HG03565 (cell line): ENCODE measurements at regions not wholly inside any gene's neighbourhood (a gene's known extent, or its start where the extent isn't known, plus 50 kb on each side); places are given as distances from the start of the nearest gene placed in this dataset.
"Not testable (repeated sequence)": the region's sequence is repeated elsewhere in the genome, so short reads cannot be mapped to it uniquely, and the experiment has no call there.

Experiments
- ATAC-seq: cut with Tn5 transposase; IDR thresholded peaks from one replicate; pipeline ENCODE4 v1.9.1; 2021; ENCODE audit warnings: mild to moderate bottlenecking, moderate library complexity; ENCODE audit not compliant: unreplicated experiment

DNA sequence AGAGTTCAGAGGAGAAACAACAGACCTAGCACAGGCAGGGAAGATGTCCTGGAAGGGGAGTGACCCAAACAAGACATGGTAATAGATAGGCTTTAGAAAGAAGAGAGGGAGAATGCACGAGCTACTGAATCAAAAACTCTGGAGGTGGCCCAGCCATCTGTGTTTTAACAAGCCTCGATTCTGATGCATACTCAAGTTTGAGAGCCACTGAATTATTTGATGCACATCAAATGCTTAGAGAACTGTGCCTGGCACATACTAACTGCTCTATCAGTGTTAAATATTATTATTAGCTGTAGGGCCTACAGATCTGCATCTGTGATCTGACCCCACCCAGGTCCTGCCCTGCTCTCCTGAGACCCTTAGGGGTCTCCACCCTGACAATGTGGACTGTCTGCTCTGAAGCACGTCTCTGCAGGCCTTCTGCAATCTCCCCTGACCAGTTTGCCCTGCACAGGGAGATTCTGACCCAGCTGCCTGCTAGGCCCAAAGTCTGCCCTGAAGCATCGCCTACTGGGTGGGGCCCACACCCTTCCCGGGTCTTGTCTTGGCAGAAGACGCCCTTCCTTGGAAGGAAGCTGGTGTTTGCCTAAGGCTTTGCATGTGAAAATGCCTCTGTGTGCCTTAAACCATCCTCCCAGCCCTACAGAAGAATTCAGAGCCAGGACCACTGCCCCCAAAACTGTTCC is 201.5 kb upstream of the KLF3 start:
- ATAC-seq = no peak

- no peak for ATAC-seq
Measured at GRCh38 chr4:38463268-38463958, 200.6 kb upstream of the KLF3 start.

DNA sequence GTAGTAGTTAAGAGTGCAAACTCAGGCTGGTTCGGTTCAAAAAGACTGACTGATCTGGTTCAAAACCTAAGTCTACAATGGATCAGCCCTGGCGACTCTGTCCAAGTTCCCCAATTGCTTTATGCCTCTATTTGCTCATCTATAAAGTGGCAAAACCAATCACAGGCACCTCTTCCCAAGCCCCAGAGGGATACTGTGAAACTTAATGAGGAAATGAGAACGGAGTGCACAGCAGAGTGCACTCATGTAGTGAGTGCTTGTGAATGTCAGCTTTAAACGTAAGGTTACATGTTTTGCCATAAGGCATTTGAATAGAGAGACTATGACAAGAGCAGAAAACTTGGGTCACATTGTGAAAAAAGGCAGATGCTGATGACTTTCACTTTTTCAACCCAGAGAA is 199.7 kb upstream of the KLF3 start:
- no peak for ATAC-seq

- no peak for ATAC-seq
Measured at GRCh38 chr4:38466401-38466800, 197.6 kb upstream of the KLF3 start.

GRCh38 chr4:38467296-38467695 is 196.7 kb upstream of the KLF3 start:
- no peak for ATAC-seq

- no peak for ATAC-seq
Measured at GRCh38 chr4:38468339-38468866, 195.6 kb upstream of the KLF3 start.

DNA sequence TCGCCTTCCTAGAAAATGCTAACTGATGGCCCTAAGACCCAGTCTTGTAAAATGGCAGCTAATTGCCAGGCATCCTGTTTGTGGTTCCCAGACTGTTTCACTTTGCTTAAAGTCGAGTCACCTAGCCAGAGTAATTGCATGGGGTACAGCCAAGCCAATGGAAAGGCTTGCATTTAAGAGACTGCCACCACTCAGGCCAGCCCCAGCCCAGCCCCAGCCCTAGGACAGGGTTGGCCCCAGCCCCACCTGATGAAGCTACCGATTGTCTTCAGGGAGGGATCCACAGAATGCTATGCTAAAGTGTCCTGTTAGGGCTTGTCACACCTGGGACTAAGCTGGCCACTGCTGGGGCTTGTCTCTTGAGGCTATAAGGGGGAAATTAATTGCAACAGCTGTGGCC is 194.6 kb upstream of the KLF3 start:
- ATAC-seq = no peak

DNA sequence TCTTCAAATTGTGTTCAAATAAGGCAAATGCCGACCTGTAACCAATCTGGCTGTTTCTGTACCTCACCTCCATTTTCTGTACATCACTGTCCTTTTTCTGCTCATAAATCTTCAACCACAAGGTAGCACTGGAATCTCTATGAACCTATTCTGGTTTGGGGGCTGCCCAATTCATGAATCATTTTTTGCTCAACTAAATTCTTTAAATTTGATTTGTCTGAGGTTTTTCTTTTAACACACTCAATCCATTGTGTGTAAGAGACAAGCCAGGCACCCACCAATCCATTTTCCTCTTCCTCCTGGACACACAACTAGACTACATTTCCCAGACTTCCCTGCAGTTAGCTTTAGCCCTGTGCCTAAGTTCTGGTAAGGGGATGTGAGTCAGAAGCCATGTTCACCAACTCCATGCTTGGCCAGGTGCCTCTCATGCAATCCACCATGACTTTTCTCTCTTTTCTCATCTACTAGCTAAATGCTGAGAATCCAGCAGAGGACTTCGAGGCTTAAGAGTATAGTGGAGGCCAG is 193.2 kb upstream of the KLF3 start:
- no peak for ATAC-seq

DNA sequence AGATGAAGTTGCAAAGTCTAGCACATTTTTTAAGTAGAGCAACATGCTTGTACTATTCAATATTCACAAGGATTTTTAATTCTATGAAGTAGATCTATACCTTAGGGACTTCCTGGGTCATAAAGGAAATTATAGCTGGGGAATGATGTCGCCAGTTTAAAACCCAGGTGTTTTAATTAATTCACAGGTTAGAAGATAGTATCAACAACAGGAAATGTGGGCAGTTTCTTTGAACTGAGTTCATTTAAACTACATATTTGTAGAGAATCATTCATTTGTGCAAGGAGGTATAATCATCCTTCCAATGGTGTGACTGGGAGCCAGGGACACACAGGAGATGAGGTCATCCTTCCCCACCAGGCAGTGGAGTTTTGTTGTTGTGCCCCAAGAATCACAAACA is 181.3 kb upstream of the KLF3 start:
- ATAC-seq = no peak

DNA sequence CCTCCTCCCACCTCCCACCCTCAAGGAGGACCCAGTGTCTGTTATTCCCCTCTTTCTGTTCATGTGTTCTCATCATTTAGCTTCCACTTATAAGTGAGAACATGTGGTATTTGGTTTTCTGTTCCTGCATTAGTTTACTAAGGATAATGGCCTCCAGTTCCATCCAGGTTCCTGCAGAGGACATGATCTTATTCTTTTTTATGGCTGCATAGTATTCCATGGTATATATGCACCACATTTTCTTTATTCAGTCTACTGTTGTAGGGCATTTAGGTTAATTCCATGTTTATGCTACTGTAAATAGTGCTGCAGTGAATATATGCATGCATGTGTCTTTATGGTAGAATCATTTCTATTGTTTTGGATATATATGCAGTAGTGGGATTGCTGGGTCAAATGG is 180.4 kb upstream of the KLF3 start:
- not testable (repeated sequence) for ATAC-seq

DNA sequence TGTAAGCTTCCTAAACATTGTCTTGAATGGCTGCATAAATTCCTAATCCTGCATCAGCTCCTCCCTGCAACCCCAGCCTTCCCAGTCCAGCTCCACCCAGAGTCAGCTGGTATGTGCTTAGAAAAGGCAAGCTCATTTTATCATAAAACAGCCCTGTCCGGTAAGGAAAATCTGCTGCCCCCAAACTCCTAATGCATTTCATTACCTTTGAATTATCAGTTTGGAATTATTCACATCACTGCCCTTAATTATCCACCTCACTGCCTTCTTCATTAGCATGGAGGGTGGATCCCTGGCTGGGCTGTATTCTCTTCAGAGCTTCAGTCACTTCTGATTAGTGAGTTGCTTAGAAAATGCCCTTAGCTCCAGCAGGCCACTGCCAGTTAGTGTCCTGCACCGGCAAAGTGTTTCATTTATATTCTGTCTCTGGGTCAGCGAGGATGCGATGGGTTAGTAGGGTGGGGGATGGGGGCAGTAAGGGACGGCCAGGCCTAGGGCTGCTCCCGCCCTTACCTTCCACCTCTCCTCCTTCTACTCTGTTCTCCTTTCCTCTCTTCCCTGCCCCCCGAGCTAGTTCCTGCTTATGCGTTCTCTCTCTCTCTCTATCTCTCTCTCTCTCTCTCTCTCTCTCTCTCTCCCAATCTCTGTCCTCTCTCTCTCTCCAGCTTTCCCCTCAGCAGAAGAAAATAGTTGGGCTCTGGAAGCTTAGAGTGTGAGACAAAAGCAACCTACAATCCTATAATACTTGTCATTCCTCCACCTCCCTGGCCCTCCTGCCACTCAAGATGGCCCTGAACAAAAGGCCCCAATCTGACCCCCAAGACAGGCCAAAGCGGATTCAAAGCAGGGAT is 174.8 kb upstream of the KLF3 start:
- ATAC-seq = no peak

- no peak for ATAC-seq
Measured at GRCh38 chr4:38489924-38490639, 173.9 kb upstream of the KLF3 start.

GRCh38 chr4:38490753-38491446 is 173.1 kb upstream of the KLF3 start:
- ATAC-seq = no peak

GRCh38 chr4:38491854-38492478 is 172.0 kb upstream of the KLF3 start:
- no peak for ATAC-seq

DNA sequence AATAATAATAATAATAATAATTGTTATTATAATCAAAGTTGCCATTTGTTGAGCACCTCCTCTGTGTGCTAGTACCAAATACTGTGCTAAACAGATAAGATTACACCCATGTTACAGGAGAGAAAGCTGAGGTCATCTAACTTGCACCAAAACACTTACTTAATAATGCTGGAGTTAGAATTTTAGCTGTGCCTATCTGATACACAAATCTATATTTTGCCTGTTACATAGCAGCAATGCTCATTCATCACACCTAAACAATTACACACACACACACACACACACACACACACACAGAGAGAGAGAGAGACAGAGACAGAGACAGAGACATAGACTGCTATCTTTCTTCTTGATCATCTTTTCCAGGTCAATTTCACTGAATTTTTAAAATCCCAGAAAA is 170.9 kb upstream of the KLF3 start:
- no peak for ATAC-seq

DNA sequence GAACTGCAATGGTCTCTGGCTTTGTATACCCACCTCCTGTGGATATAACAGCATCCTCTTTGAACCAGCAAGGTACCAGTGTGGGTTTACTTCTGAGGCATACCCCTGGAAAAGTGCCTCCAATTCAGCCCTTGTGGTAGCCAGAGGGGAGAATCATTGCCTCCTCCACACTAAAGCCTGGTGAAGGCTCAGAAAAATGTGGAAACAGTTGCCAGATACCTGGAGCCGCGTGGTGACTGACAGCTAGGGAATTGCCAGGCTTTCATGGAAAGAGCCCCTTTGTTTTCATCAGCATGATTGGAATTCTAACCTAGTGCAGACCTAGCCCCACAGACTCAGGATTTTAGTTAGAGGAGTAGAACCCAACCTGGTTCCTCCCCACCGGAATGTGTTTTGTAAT is 168.6 kb upstream of the KLF3 start:
- ATAC-seq = no peak

- no peak for ATAC-seq
Measured at GRCh38 chr4:38497121-38497520, 166.9 kb upstream of the KLF3 start.

DNA sequence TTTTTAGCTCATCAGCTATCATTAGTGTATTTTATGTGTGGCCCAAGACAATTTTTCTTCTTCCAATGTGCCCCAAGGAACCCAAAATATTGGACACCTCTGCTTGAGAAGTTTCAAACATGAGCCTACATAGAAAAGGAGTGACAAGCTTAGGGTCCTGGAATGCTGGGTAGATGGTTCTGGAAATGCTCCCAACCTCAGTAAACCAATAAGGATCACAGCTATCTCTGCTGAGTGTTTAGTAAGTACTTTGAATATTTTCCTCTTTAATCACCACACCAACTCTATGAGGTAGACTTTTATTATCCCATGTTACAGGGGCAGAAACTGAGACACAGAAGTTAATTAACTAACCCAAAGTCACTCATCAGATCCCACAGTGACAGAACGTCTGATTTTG is 164.9 kb upstream of the KLF3 start:
- ATAC-seq = no peak

DNA sequence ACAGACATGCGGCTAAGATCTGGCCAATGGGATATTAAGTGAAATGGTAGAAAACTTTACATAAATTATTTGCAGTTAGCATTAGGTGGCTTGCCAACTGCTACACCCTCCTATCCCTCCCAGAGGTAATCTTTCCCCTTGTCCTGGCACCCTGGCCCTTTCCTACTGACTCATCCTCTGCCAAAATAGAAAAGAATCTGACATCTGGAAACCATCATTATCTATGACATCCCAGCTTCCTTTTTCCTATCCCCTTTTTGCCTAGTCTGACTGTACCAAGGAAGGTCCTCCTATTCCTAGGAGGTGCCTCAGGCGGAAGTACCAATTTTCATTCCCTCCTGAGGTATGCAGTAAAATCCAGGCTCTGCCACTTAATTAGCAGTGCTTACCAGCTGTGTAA is 163.6 kb upstream of the KLF3 start:
- ATAC-seq = no peak

DNA sequence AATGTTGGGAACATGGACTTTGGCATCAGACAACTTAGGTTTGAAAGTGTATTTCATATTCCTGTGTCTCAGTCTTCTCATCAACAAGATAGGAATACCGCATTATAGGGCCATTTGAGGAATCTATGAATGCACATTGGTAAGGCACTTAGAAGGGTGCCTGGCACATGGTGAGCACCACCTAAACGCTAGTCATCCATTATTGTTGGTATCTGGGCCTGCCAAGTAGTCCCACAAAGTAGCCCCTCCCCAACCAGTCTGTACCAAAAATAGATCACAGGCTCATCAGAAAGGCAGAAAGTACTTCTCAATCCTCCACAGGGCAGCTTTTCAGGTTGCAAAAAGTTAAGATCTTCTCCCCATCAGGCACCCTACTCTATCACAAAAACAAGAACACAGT is 162.3 kb upstream of the KLF3 start:
- no peak for ATAC-seq
